ENCODE measurements at regions not wholly inside any gene's neighbourhood (a gene's known extent, or its start where the extent isn't known, plus 50 kb on each side); places are given as distances from the start of the nearest gene placed in this dataset.

DNA sequence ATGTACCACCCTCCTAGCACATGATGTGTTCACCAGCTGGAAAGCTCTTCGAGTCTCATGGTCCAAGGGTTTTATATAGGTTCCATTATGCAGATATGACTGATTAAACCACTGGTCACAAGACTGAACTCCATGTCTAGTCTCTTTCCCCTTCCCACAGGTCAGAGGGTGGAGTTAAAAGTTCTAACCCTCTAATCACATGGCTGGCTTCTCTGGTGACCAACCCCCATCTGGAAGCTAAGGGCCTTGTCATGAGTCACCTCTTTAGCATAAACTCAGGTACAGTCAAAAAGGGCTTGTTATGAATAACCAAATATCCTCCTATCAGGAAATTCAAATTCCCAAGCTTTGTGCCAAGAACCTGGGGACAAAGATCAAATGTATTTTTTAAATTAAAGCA lies 52.0 kb upstream of the KLHL31 start:
- Histone ChIP-seq H3K79me2 (ENCODE audit: control insufficient read depth in 1 of 2, insufficient read depth in 2 of 2, low read length in 2 of 2) (no peaks in the 10 kb centered on the region), H4K8ac (ENCODE audit: extremely low read depth, insufficient read depth, low read length) (no peak overlapping the region), H3K4me2 (ENCODE audit: insufficient read depth in 1 of 2, low read depth in 2 of 2, low read length in 2 of 2) (no peak overlapping the region), H3K79me1 (ENCODE audit: low read depth, low read length) (no peaks in the 10 kb centered on the region), H3K56ac (replicated peaks; ENCODE audit: insufficient read length, low read depth, low read length) (no peak overlapping the region), H2BK5ac (ENCODE audit: low read depth, low read length) (no peak overlapping the region), H3K4ac (replicated peaks; ENCODE audit: insufficient read length, low read depth, low read length) (no peak overlapping the region), H2BK12ac (ENCODE audit: low read depth, low read length) (no peak overlapping the region), H2BK120ac (replicated peaks; ENCODE audit: low read depth, low read length) (no peak overlapping the region), H3K4me1 (replicated peaks in 1 of 4; ENCODE audit: control insufficient read depth in 3 of 4, insufficient read depth in 4 of 4, low read length in 3 of 4) (no peaks in the 10 kb centered on the region), H2BK20ac (ENCODE audit: low read length) (no peak overlapping the region), H3K27ac (ENCODE audit: low read depth, low read length) (no peak overlapping the region), H3K4me3 (ENCODE audit: extremely low read depth in 1 of 4, insufficient read depth in 2 of 4, low read depth in 3 of 4, low read length in 4 of 4) (no peak overlapping the region), H3K9ac (replicated peaks in 1 of 4; ENCODE audit: extremely low read depth in 1 of 4, low read depth in 3 of 4, low read length in 3 of 4) (no peak overlapping the region), H4K91ac (replicated peaks; ENCODE audit: insufficient read length, low read length) (no peak overlapping the region), H3K36me3 (ENCODE audit: control insufficient read depth in 2 of 4, insufficient read depth in 4 of 4, low read length in 3 of 4) (no peaks in the 10 kb centered on the region), H4K20me1 (replicated peaks in 1 of 2; ENCODE audit: control insufficient read depth in 1 of 2, insufficient read depth in 2 of 2, low read length in 2 of 2) (no peaks in the 10 kb centered on the region), H3K27me3 (replicated peaks in 1 of 4; ENCODE audit: control insufficient read depth in 3 of 4, extremely low read depth in 1 of 4, insufficient read depth in 3 of 4, low read length in 3 of 4) (no peaks in the 10 kb centered on the region), H3K23me2 (ENCODE audit: low read depth, low read length) (no peaks in the 10 kb centered on the region), H3K9me3 (ENCODE audit: insufficient read depth in 2 of 2, low read depth in 1 of 2, low read length in 1 of 2) (no peaks in the 10 kb centered on the region), H2BK15ac (ENCODE audit: low read length) (no peak overlapping the region), H3K14ac (ENCODE audit: insufficient read length) (no peak overlapping the region), H3K18ac (ENCODE audit: extremely low read depth, low read length) (no peak overlapping the region), H2AK5ac (ENCODE audit: low read depth, low read length) (no peak overlapping the region), H4K5ac (ENCODE audit: insufficient read length, low read depth, low read length) (no peak overlapping the region), H3K23ac (ENCODE audit: insufficient read length) (no peak overlapping the region), H2AFZ (ENCODE audit: low read length) (0 out of 2 replicates have a peak overlapping the region, but pooled peaks have one; percentile 13)
- WGBS, 2 experiments (ENCODE audit: extremely low coverage in 1 of 2, insufficient coverage in 1 of 2, insufficient read length in 1 of 2, insufficient replicate concordance in 2 of 2, low coverage in 1 of 2, low lambda C conversion rate in 2 of 2, missing lambda C conversion rate in 1 of 2): 78% methylated on average over 1 of the region's 1 CpG; no CpG with 5 or more reads in 1 of the 2 experiments
- CTCF ChIA-PET (ENCODE audit: partially characterized antibody): interaction anchor here (0.9 to 14.2 kb wide), 9 partner anchors 8 to 241 kb away, joined by 3 to 197 read pairs (median 7); no protein-coding TSS in a partner anchor
- FAIRE-seq (no peak), DNase-seq (ENCODE audit: low read depth in 1 of 2, low spot score in 2 of 2) (no peak)
- POLR2A ChIA-PET (ENCODE audit: partially characterized antibody): no interaction called here
- TF ChIP-seq CREB1 (IDR thresholded peaks at IDR 0.05) (no peak), RAD21 (IDR thresholded peaks at IDR 0.05 in 1 of 2, conservative IDR thresholded peaks at IDR 0.05 in 1 of 2; ENCODE audit: low read depth in 2 of 2, low read length in 2 of 2) (no peak), SRF (IDR thresholded peaks at IDR 0.05; ENCODE audit: low read depth, low read length) (no peak), GABPA (IDR thresholded peaks at IDR 0.05; ENCODE audit: borderline replicate concordance, insufficient read depth, low read length) (no peak), NANOG (IDR thresholded peaks at IDR 0.05; ENCODE audit: insufficient read depth, low read depth, low read length, poor library complexity, severe bottlenecking) (no peak), KDM4A (IDR thresholded peaks at IDR 0.05; ENCODE audit: low read depth, low read length, severe bottlenecking) (no peak), EZH2 (IDR thresholded peaks at IDR 0.05; ENCODE audit: low read depth, low read length, severe bottlenecking) (no peak), SAP30 (IDR thresholded peaks at IDR 0.05; ENCODE audit: insufficient read depth, insufficient replicate concordance, low read length) (no peak)
- TF ChIP-seq, protein P1, sequence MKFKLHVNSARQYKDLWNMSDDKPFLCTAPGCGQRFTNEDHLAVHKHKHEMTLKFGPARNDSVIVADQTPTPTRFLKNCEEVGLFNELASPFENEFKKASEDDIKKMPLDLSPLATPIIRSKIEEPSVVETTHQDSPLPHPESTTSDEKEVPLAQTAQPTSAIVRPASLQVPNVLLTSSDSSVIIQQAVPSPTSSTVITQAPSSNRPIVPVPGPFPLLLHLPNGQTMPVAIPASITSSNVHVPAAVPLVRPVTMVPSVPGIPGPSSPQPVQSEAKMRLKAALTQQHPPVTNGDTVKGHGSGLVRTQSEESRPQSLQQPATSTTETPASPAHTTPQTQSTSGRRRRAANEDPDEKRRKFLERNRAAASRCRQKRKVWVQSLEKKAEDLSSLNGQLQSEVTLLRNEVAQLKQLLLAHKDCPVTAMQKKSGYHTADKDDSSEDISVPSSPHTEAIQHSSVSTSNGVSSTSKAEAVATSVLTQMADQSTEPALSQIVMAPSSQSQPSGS (IDR thresholded peaks at IDR 0.05; ENCODE audit: low read length): no peak
- TF ChIP-seq, protein P2, sequence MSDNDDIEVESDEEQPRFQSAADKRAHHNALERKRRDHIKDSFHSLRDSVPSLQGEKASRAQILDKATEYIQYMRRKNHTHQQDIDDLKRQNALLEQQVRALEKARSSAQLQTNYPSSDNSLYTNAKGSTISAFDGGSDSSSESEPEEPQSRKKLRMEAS (IDR thresholded peaks at IDR 0.05): no peak
- TF ChIP-seq, protein P3, sequence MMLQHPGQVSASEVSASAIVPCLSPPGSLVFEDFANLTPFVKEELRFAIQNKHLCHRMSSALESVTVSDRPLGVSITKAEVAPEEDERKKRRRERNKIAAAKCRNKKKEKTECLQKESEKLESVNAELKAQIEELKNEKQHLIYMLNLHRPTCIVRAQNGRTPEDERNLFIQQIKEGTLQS (IDR thresholded peaks at IDR 0.05; ENCODE audit: insufficient read depth, low read depth, low read length): no peak
